Activated naive CD4-positive, alpha-beta T cell treated with anti-CD3 and anti-CD28 coated beads, Interleukin-2, amount 10 ng/mL, durations not matched to agents 7 days and 5 days (primary cell): ENCODE measurements at regions not wholly inside any gene's neighbourhood (a gene's known extent, or its start where the extent isn't known, plus 50 kb on each side); places are given as distances from the start of the nearest gene placed in this dataset.
"Not testable (repeated sequence)": the region's sequence is repeated elsewhere in the genome, so short reads cannot be mapped to it uniquely, and the experiment has no call there.

ENCODE experiments used
- CTCF ChIA-PET: fragments of 350-600 bp; sonication (Branson Sonifier 250); formaldehyde crosslinking; loops from one replicate; lab custom pipeline; 2021; ENCODE audit warnings: antibody characterized with exemption; lab: Charles Lee
- DNase-seq: peaks from one replicate; pipeline ENCODE4 v3.0.0-alpha.2; 2020
- H3K27ac Mint-ChIP-seq: one replicate; pipeline ENCODE4 v1.8.0; 2021; ENCODE audit warnings: mild to moderate bottlenecking, moderate library complexity, mixed read lengths
- H3K27me3 Mint-ChIP-seq: one replicate; pipeline ENCODE4 v1.8.0; 2021; ENCODE audit warnings: mild to moderate bottlenecking, mixed read lengths
- H3K36me3 Mint-ChIP-seq: one replicate; pipeline ENCODE4 v1.8.0; 2021; ENCODE audit warnings: mixed read lengths
- H3K4me1 Mint-ChIP-seq: one replicate; pipeline ENCODE4 v1.8.0; 2021; ENCODE audit warnings: mixed read lengths
- H3K4me3 Mint-ChIP-seq: one replicate; pipeline ENCODE4 v1.8.0; 2021; ENCODE audit warnings: mild to moderate bottlenecking, moderate library complexity, mixed read lengths
- H3K9me3 Mint-ChIP-seq: one replicate; pipeline ENCODE4 v1.8.0; 2021; ENCODE audit warnings: mixed read lengths

GRCh38 chr15:88987591-88987933 is 74.4 kb upstream of the MFGE8 start:
- Mint-ChIP-seq H3K27ac (no peak overlapping the region), H3K4me1 (no peaks in the 10 kb centered on the region), H3K27me3 (peaks cover 22% of the 10 kb centered on the region), H3K36me3 (no peaks in the 10 kb centered on the region), H3K9me3 (no peaks in the 10 kb centered on the region), H3K4me3 (no peak overlapping the region)
- CTCF ChIA-PET: interaction anchor here (1.0 to 1.4 kb wide), 2 partner anchors 9 to 83 kb away, joined by 3 read pairs; no protein-coding TSS in a partner anchor
- DNase-seq: no peak

- no peak overlapping the region for H3K4me3 Mint-ChIP-seq
- H3K9me3 Mint-ChIP-seq: no peaks in the 10 kb centered on the region
- H3K27ac Mint-ChIP-seq: no peak overlapping the region
- CTCF ChIA-PET: interaction anchor here (1.4 kb wide), 1 partner anchor 83 kb away, joined by 3 read pairs; no protein-coding TSS in a partner anchor
- no peaks in the 10 kb centered on the region for H3K4me1 Mint-ChIP-seq
- no peaks in the 10 kb centered on the region for H3K36me3 Mint-ChIP-seq
- peaks cover 25% of the 10 kb centered on the region for H3K27me3 Mint-ChIP-seq
- no peak for DNase-seq
These were observed 74.9 kb upstream of the MFGE8 start for GRCh38 chr15:88987934-88988671.

- Mint-ChIP-seq H3K36me3 (no peaks in the 10 kb centered on the region), H3K9me3 (no peaks in the 10 kb centered on the region), H3K4me3 (no peak overlapping the region), H3K27ac (no peak overlapping the region), H3K27me3 (peaks cover 31% of the 10 kb centered on the region), H3K4me1 (no peaks in the 10 kb centered on the region)
- CTCF ChIA-PET: interaction anchor here (0.8 kb wide), 1 partner anchor 86 kb away, joined by 3 read pairs; no protein-coding TSS in a partner anchor
- DNase-seq: no peak
These were observed 76.4 kb upstream of the MFGE8 start for GRCh38 chr15:88989578-88989977.

- Mint-ChIP-seq H3K4me3 (no peak overlapping the region), H3K27ac (no peak overlapping the region), H3K27me3 (peaks cover 31% of the 10 kb centered on the region), H3K9me3 (no peaks in the 10 kb centered on the region), H3K4me1 (no peaks in the 10 kb centered on the region), H3K36me3 (no peaks in the 10 kb centered on the region)
- CTCF ChIA-PET: no interaction called here
- no peak for DNase-seq
These were observed 77.1 kb upstream of the MFGE8 start for GRCh38 chr15:88990185-88990679.

GRCh38 chr15:88992216-88992615 is 79.0 kb upstream of the MFGE8 start:
- H3K4me3 Mint-ChIP-seq: no peak overlapping the region

GRCh38 chr15:88992912-88993376 is 79.8 kb upstream of the MFGE8 start:
- DNase-seq: no peak
- no peak overlapping the region for H3K4me3 Mint-ChIP-seq
- H3K27me3 Mint-ChIP-seq: peaks cover 30% of the 10 kb centered on the region
- H3K4me1 Mint-ChIP-seq: no peaks in the 10 kb centered on the region
- no peaks in the 10 kb centered on the region for H3K36me3 Mint-ChIP-seq
- CTCF ChIA-PET: no interaction called here
- H3K9me3 Mint-ChIP-seq: no peaks in the 10 kb centered on the region
- no peak overlapping the region for H3K27ac Mint-ChIP-seq

More at GRCh38 chr15:88992216-88992615, 79.0 kb upstream of the MFGE8 start:
- Mint-ChIP-seq H3K27me3 (peaks cover 32% of the 10 kb centered on the region), H3K36me3 (no peaks in the 10 kb centered on the region), H3K4me1 (no peaks in the 10 kb centered on the region), H3K27ac (no peak overlapping the region), H3K9me3 (no peaks in the 10 kb centered on the region)
- CTCF ChIA-PET: no interaction called here
- no peak for DNase-seq

GRCh38 chr15:88993662-88994061 is 80.5 kb upstream of the MFGE8 start:
- Mint-ChIP-seq H3K9me3 (no peaks in the 10 kb centered on the region), H3K4me3 (no peak overlapping the region), H3K27me3 (peaks cover 24% of the 10 kb centered on the region), H3K4me1 (no peaks in the 10 kb centered on the region), H3K36me3 (no peaks in the 10 kb centered on the region), H3K27ac (no peak overlapping the region)
- CTCF ChIA-PET: no interaction called here
- no peak for DNase-seq

- no peak for DNase-seq
- H3K27me3 Mint-ChIP-seq: peaks cover 24% of the 10 kb centered on the region
- H3K4me3 Mint-ChIP-seq: no peak overlapping the region
- no peaks in the 10 kb centered on the region for H3K4me1 Mint-ChIP-seq
- no peaks in the 10 kb centered on the region for H3K36me3 Mint-ChIP-seq
- H3K27ac Mint-ChIP-seq: no peak overlapping the region
- CTCF ChIA-PET: interaction anchor here (1.7 kb wide), 1 partner anchor 89 kb away, joined by 6 read pairs; no protein-coding TSS in a partner anchor
- no peaks in the 10 kb centered on the region for H3K9me3 Mint-ChIP-seq
These were observed 81.1 kb upstream of the MFGE8 start for GRCh38 chr15:88994286-88994685.

- Mint-ChIP-seq H3K4me3 (no peak overlapping the region), H3K27me3 (peaks cover 18% of the 10 kb centered on the region), H3K4me1 (no peaks in the 10 kb centered on the region), H3K9me3 (no peaks in the 10 kb centered on the region), H3K36me3 (no peaks in the 10 kb centered on the region), H3K27ac (no peak overlapping the region)
- no peak for DNase-seq
- CTCF ChIA-PET: interaction anchor here (1.7 kb wide), 1 partner anchor 91 kb away, joined by 6 read pairs; no protein-coding TSS in a partner anchor
These were observed 82.3 kb upstream of the MFGE8 start for GRCh38 chr15:88995449-88995848.

- H3K36me3 Mint-ChIP-seq: no peaks in the 10 kb centered on the region
These were observed 84.4 kb upstream of the MFGE8 start for GRCh38 chr15:88997531-88997930.

GRCh38 chr15:88998980-88999713 is 86.0 kb upstream of the MFGE8 start:
- H3K27me3 Mint-ChIP-seq: peaks cover 19% of the 10 kb centered on the region
- peaks cover 4% of the 10 kb centered on the region for H3K4me1 Mint-ChIP-seq
- H3K27ac Mint-ChIP-seq: no peak overlapping the region
- CTCF ChIA-PET: interaction anchor here (1.4 kb wide), 1 partner anchor 94 kb away, joined by 3 read pairs; no protein-coding TSS in a partner anchor
- H3K9me3 Mint-ChIP-seq: no peaks in the 10 kb centered on the region
- no peak for DNase-seq
- no peak overlapping the region for H3K4me3 Mint-ChIP-seq
- H3K36me3 Mint-ChIP-seq: no peaks in the 10 kb centered on the region

More at GRCh38 chr15:88997531-88997930, 84.4 kb upstream of the MFGE8 start:
- Mint-ChIP-seq H3K4me3 (no peak overlapping the region), H3K27ac (no peak overlapping the region), H3K27me3 (peaks cover 19% of the 10 kb centered on the region), H3K9me3 (no peaks in the 10 kb centered on the region), H3K4me1 (peaks cover 4% of the 10 kb centered on the region)
- CTCF ChIA-PET: no interaction called here
- DNase-seq: no peak

GRCh38 chr15:89001708-89002275 is 86.5 kb upstream of the ABHD2 start:
- not testable (repeated sequence) for H3K9me3 Mint-ChIP-seq, DNase-seq, H3K36me3 Mint-ChIP-seq, H3K4me1 Mint-ChIP-seq, H3K27ac Mint-ChIP-seq, H3K4me3 Mint-ChIP-seq
- H3K27me3 Mint-ChIP-seq: peaks cover 35% of the 10 kb centered on the region
- CTCF ChIA-PET: interaction anchor here (1.8 kb wide), 1 partner anchor 97 kb away, joined by 6 read pairs; no protein-coding TSS in a partner anchor

GRCh38 chr15:89002281-89002761 is 85.9 kb upstream of the ABHD2 start:
- no peak overlapping the region for H3K27ac Mint-ChIP-seq
- no peak overlapping the region for H3K4me3 Mint-ChIP-seq
- no peaks in the 10 kb centered on the region for H3K9me3 Mint-ChIP-seq
- peaks cover 4% of the 10 kb centered on the region for H3K4me1 Mint-ChIP-seq
- peaks cover 33% of the 10 kb centered on the region for H3K27me3 Mint-ChIP-seq
- H3K36me3 Mint-ChIP-seq: no peaks in the 10 kb centered on the region
- no peak for DNase-seq
- CTCF ChIA-PET: interaction anchor here (1.2 to 1.8 kb wide), 3 partner anchors 23 to 97 kb away, joined by 3 to 6 read pairs (median 3); no protein-coding TSS in a partner anchor

- Mint-ChIP-seq H3K27ac (no peak overlapping the region), H3K9me3 (no peaks in the 10 kb centered on the region), H3K27me3 (peaks cover 34% of the 10 kb centered on the region), H3K4me1 (peaks cover 4% of the 10 kb centered on the region), H3K36me3 (no peaks in the 10 kb centered on the region), H3K4me3 (no peak overlapping the region)
- CTCF ChIA-PET: interaction anchor here (1.0 to 1.8 kb wide), 5 partner anchors 9 to 98 kb away, joined by 3 to 15 read pairs (median 6); no protein-coding TSS in a partner anchor
- DNase-seq: no peak
These were observed 85.4 kb upstream of the ABHD2 start for GRCh38 chr15:89002830-89003229.
